COLO668 (cell line): ENCODE measurements at regions not wholly inside any gene's neighbourhood (a gene's known extent, or its start where the extent isn't known, plus 50 kb on each side); places are given as distances from the start of the nearest gene placed in this dataset.

ENCODE experiments used
- DNase-seq: peaks from one replicate; lab custom pipeline; 2025; ENCODE audit not compliant: unreplicated experiment; lab: John Stamatoyannopoulos, UW

DNA sequence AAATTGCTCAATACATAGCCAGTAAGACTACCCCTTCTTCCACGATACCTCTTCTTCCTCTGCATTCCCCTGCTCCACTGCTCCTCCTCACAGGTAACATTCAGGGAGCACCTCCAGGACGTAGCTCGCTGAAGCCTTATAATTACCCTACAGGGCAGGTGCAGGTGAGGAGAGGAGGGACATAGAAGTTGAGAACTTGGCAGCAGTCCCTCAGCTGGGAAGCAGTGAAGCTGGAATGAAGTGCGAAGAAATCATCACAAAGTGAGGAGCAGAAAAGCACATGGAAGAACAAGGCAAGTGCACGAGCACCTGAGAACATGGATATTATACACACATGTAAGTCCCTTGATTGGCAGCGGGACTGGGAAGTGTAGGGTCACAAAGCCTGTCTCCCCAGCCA, 118.2 kb downstream of the HSD17B3 start:
- no peak for DNase-seq

GRCh38 chr9:96178153-96178552, 123.8 kb downstream of the HSD17B3 start:
- no peak for DNase-seq

GRCh38 chr9:96177719-96178028, 124.3 kb downstream of the HSD17B3 start:
- no peak for DNase-seq

GRCh38 chr9:96177005-96177718, 124.8 kb downstream of the HSD17B3 start:
- no peak for DNase-seq

DNA sequence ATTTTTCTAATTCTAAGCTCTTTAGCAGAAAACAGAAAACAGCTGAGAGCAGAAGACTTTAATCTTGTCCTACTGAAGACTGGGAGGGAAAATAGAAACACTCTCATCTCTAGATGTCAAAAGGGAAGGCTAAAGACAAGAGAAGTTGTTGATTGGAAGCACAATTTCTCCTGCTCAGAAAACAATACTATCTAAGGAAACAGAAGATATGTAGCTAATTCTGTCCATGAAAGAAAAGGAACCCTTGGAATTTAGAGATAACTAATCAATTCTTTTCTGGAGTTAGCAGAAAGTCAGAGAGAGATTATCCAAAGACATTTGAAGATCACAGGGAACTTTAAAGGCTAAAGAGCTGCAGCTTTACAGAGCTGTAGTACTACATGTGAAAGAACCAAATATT, 126.2 kb downstream of the HSD17B3 start:
- no peak for DNase-seq

- no peak for DNase-seq
Observed at GRCh38 chr9:96175001-96175400, 127.0 kb downstream of the HSD17B3 start.

DNA sequence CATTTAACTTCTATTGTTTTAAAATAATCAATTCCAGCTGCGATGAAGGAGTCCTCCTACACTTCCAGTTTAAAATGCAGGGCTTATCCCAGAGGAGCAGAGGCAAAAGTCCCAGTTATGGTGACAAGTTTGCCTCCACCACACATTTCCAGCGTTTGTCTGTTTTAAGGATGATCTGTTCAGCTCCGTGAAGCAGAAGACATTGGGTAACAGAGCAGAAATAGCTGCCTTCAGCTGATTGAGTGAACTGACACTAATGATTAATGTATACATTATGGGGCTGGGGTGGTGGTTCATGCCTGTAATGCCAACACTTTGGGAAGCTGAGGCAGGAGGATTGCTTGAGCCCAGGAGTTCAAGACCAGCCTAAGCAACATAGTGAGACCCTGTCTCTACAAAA, 127.6 kb downstream of the HSD17B3 start:
- no peak for DNase-seq

- no peak for DNase-seq
Observed at GRCh38 chr9:96173640-96174039, 128.3 kb downstream of the HSD17B3 start.

DNA sequence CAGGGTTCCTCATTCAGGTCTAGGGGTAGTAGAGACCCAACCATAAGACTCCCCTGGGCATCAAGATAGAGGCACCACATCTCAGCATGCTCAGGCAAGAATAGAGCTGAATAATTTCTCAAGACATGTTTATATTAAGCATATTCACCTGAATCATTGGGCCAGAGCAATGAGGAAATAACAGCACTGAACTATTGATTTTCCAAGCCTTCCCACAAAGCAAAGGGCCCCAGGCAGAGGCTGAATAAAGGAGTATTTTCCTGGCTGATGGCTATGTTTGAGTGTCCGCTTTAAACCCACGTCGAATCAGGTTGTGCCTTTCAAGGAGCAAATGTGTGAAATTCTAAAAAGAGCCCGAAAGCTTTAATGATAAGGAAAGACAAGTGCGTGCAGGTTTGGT, 129.2 kb downstream of the HSD17B3 start:
- no peak for DNase-seq

DNA sequence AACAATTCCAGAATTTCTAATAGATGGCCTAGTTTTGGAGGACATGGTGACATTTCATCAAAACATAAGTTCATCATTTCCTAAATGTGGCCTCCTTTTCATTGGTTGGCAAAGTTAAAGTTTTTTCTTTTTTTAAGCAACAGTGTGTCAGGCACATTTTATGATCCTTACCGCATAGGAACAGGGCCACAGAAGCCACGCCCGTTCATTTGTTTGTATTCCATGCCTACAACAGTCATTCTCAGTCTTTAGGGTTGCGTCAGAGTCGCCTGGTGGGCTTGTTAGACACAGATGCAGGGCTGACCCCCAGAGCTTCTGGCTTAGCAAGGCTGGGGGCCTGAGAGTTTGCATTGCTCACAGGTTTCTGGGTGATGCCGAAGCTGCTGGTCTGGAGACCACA, 130.2 kb downstream of the HSD17B3 start:
- no peak for DNase-seq

- DNase-seq = no peak
Observed at GRCh38 chr9:96169901-96170300, 132.1 kb downstream of the HSD17B3 start.

DNA sequence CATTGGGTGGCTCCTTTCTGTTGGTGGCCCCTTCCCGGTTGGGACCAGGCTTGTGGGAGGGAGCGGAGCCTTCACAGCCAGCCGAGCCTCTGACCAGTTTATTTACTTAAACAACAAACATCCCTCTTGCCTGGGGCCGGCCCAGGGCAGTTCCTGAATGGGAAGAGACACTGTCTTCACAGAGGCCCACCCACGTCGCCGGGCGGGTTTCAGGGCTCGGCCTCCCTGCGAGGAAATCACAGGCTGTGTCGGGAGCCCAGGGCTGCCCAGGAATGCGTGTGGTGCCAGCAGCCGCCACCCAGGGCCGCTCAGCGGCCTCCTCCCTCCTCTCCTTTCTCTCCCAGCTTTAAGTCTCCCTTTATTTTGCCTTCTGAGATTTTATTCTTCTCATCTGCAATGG, 132.5 kb downstream of the HSD17B3 start:
- DNase-seq = peak; percentile 27

DNA sequence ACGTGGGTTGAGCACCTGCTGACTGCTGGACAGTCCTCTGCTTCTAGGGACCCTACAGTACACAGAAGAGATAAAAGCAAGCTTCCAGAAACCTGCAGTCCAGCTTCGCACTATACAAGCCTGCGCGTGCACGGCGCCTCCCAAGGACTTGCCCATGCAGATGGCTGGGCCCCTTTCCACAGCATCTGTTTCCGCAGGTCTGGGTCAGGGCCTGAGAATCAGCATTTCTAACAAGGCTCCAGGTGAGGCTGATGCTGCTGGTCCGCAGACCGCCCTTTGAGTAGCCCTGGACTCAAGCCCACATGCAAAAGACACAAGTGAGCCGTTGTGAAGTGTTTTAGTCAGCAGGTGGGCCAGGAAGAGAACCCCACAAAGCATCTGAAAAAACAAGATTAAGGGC, 133.1 kb downstream of the HSD17B3 start:
- DNase-seq = no peak

DNA sequence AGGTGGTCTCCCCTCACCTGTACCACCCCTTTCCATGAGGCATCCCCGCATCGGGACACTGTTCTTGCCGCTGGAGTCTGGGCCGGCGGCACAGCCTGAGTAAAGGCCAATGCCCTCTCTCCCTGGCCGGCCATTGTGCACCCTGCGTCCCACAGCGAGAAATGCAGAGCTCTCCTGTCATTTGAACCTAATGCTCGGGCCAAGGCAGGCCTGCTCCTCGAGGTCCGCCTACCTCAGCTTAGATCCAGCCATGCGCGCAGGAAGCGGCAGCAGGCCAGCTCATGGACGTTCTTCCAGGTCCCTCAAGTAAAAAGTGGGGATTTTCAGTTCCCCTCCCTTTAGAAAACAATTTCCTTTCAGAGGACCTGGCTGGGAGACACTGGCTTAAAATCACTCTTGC, 135.0 kb downstream of the HSD17B3 start:
- no peak for DNase-seq

DNA sequence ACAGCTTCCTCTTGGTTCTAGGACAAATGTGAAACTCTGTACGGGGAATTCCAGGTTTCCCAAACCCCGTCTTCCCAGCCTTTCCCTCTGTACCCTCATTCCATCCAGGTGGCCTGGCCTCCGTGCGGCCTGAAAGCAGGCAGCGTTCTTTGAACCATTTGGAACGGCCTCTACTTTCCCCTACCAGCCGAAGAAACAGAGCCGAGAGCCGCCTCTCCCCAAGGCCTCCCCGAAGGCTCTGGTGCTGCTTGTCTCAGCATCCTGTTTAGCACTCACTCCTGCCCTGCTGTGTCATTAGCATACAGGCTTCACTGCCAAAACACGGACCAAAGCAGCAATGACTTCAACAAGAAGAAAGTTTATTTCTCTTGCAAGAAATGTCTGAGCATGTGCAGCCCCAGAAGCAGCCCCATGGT, 137.7 kb downstream of the HSD17B3 start:
- no peak for DNase-seq

DNA sequence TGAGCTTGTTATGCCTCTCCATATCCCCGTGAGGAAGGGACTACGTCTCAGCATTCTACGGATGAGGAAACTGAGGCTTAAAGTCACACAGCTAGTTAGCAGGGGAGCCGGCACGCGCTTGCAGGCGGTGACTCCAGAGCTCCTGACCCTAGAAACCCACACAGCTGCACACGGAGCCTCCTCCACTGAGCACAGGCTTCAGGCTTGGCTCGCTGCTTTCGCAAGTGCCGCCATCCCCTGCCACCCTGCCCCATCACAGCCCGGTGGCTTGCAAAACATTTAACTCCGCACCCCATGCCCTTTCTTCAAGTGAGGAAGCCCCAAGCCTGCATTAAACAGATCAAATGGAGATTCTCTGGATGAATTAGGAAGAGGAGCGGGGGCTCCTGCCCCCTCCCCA, 138.3 kb downstream of the HSD17B3 start:
- DNase-seq = no peak

DNA sequence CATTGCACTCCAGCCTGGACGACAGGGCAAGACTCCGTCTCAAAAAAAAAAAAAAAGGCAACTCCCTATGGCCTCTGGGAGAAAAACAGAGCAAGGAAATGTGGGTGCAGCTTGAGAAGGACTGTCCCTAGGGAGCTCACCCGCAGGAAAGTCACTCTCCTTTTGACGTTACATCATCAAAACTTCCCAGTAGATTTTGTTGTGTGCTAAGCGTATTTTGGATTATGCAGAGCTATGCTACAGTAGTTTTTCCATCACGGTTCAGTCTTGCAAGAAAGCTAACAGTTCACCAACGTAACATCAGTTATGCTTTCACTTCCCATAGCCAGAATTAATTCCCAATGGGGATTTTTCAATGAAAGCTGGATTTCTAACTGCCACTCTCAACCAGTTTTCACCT, 138.8 kb downstream of the HSD17B3 start:
- no peak for DNase-seq

GRCh38 chr9:96161819-96162218, 140.2 kb downstream of the HSD17B3 start:
- DNase-seq = no peak

GRCh38 chr9:96160866-96161265, 141.1 kb downstream of the HSD17B3 start:
- no peak for DNase-seq

DNA sequence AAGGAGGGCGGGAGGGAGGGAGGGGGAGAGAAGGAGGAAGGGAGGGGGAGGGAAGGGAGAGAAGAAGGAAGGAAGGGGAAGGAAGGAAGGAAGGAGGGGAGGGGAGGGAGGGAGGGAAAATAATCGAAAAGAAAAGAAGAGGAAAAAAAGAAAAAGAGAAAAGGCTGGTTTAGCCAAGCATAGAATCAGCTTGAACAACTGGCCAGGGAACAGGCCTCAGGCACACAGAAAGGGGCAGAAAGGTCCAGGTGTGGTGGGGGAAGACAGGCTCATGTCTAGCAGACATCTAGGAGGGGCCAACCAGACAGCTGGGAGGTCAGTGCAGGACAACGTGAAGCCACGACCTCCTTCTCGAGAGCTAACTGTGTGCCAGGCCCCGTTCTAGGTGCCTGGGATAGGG, 141.8 kb downstream of the HSD17B3 start:
- DNase-seq = no peak

- DNase-seq = no peak
Observed at GRCh38 chr9:96159596-96159995, 142.4 kb downstream of the HSD17B3 start.

DNA sequence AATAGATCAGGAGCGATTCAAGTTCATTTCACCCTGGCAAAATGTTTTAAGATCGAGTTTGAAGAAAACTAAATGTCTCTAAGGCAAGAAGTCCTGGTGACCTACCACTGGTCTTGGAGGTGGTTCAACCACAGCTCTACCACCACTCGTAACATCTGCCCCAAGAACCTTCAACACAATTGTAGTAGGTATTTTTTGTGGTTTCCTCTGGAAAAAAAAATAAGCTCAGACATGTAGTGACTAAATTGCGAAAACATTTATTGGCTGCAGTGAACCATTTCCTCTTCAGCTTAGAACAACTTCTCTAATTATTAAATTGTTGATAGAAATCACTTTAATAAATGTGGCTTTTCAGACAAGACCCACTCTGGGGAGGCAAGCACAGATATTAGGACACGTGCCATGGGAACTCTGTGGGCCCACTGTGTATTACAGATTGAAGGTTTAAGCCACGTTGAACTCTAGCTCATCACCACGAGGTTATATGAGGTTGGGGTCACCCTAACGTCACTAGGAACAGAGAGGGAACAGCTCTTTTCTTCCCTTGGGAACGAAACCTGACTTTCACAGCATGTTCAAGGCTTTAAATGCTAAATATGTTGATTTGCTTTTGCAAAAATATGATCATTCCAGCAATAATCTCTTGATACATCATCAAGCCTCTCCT, 142.9 kb downstream of the HSD17B3 start:
- no peak for DNase-seq

GRCh38 chr9:96158147-96158546, 143.8 kb downstream of the HSD17B3 start:
- no peak for DNase-seq
